ENCODE measurements at regions not wholly inside any gene's neighbourhood (a gene's known extent, or its start where the extent isn't known, plus 50 kb on each side); places are given as distances from the start of the nearest gene placed in this dataset.
"Not testable (repeated sequence)": the region's sequence is repeated elsewhere in the genome, so short reads cannot be mapped to it uniquely, and the experiment has no call there.

- H3K9me3 Mint-ChIP-seq, H3K27ac Mint-ChIP-seq: not testable (repeated sequence)
These were observed 89.4 kb downstream of the DDX11 start for GRCh38 chr12:31162896-31163560.

GRCh38 chr12:31174293-31174692 lies 100.6 kb downstream of the DDX11 start:
- not testable (repeated sequence) for H3K27ac Mint-ChIP-seq; H3K4me3 Mint-ChIP-seq; H3K27me3 Mint-ChIP-seq (ENCODE audit: low read depth); H3K36me3 Mint-ChIP-seq; DNase-seq (ENCODE audit: low spot score in 2 of 2, unreplicated experiment in 2 of 2); H3K9me3 Mint-ChIP-seq; H3K4me1 Mint-ChIP-seq

More at GRCh38 chr12:31162896-31163560, 89.4 kb downstream of the DDX11 start:
- DNase-seq (ENCODE audit: low spot score in 2 of 2, unreplicated experiment in 2 of 2); H3K27me3 Mint-ChIP-seq (ENCODE audit: low read depth); H3K4me1 Mint-ChIP-seq; H3K36me3 Mint-ChIP-seq; H3K4me3 Mint-ChIP-seq: not testable (repeated sequence)

GRCh38 chr12:31177514-31177913 lies 103.9 kb downstream of the DDX11 start:
- H3K36me3 Mint-ChIP-seq; DNase-seq (ENCODE audit: low spot score in 2 of 2, unreplicated experiment in 2 of 2); H3K27me3 Mint-ChIP-seq (ENCODE audit: low read depth); H3K27ac Mint-ChIP-seq; H3K4me1 Mint-ChIP-seq; H3K4me3 Mint-ChIP-seq; H3K9me3 Mint-ChIP-seq: not testable (repeated sequence)

- not testable (repeated sequence) for H3K9me3 Mint-ChIP-seq, H3K27ac Mint-ChIP-seq
These were observed 105.2 kb downstream of the DDX11 start for GRCh38 chr12:31178875-31179274.

GRCh38 chr12:31179627-31180237 lies 106.1 kb downstream of the DDX11 start:
- H3K27ac Mint-ChIP-seq; H3K4me1 Mint-ChIP-seq; DNase-seq (ENCODE audit: low spot score in 2 of 2, unreplicated experiment in 2 of 2); H3K36me3 Mint-ChIP-seq; H3K4me3 Mint-ChIP-seq; H3K27me3 Mint-ChIP-seq (ENCODE audit: low read depth); H3K9me3 Mint-ChIP-seq: not testable (repeated sequence)

More at GRCh38 chr12:31178875-31179274, 105.2 kb downstream of the DDX11 start:
- not testable (repeated sequence) for H3K27me3 Mint-ChIP-seq (ENCODE audit: low read depth); H3K36me3 Mint-ChIP-seq; H3K4me1 Mint-ChIP-seq; H3K4me3 Mint-ChIP-seq; DNase-seq (ENCODE audit: low spot score in 2 of 2, unreplicated experiment in 2 of 2)

- not testable (repeated sequence) for H3K9me3 Mint-ChIP-seq; H3K27ac Mint-ChIP-seq; H3K4me3 Mint-ChIP-seq; H3K4me1 Mint-ChIP-seq; H3K27me3 Mint-ChIP-seq (ENCODE audit: low read depth); H3K36me3 Mint-ChIP-seq; DNase-seq (ENCODE audit: low spot score in 2 of 2, unreplicated experiment in 2 of 2)
These were observed 108.9 kb downstream of the DDX11 start for GRCh38 chr12:31182571-31182970.

DNA sequence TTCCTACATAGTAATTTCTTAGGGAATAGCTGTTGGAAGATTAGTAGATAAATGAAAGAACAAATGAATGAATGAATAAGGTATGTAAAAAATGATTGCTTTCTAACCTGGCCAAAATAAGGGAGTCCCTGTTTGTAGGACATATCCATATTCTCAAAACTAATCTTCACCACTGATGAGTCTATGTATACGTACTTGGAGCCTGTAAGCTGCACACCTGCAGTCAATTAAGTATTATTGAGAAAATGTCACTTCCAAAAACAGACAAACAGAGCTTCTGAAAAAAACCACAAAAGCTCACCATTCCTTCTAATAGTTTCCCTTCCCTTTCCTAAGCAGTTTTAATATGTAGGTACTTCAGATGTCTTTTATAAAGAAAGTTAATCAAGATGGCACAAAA lies 109.4 kb downstream of the DDX11 start:
- not testable (repeated sequence) for H3K4me3 Mint-ChIP-seq; DNase-seq (ENCODE audit: low spot score in 2 of 2, unreplicated experiment in 2 of 2); H3K27me3 Mint-ChIP-seq (ENCODE audit: low read depth); H3K27ac Mint-ChIP-seq; H3K4me1 Mint-ChIP-seq; H3K36me3 Mint-ChIP-seq; H3K9me3 Mint-ChIP-seq

GRCh38 chr12:31183899-31184298 lies 110.2 kb downstream of the DDX11 start:
- not testable (repeated sequence) for H3K9me3 Mint-ChIP-seq; H3K27me3 Mint-ChIP-seq (ENCODE audit: low read depth); H3K36me3 Mint-ChIP-seq; H3K4me1 Mint-ChIP-seq; H3K4me3 Mint-ChIP-seq; DNase-seq (ENCODE audit: low spot score in 2 of 2, unreplicated experiment in 2 of 2); H3K27ac Mint-ChIP-seq

- H3K9me3 Mint-ChIP-seq; H3K36me3 Mint-ChIP-seq; DNase-seq (ENCODE audit: low spot score in 2 of 2, unreplicated experiment in 2 of 2); H3K27ac Mint-ChIP-seq; H3K4me1 Mint-ChIP-seq; H3K27me3 Mint-ChIP-seq (ENCODE audit: low read depth); H3K4me3 Mint-ChIP-seq: not testable (repeated sequence)
These were observed 111.0 kb downstream of the DDX11 start for GRCh38 chr12:31184667-31185066.

- not testable (repeated sequence) for H3K36me3 Mint-ChIP-seq; H3K27me3 Mint-ChIP-seq (ENCODE audit: low read depth); H3K4me3 Mint-ChIP-seq; DNase-seq (ENCODE audit: low spot score in 2 of 2, unreplicated experiment in 2 of 2); H3K27ac Mint-ChIP-seq; H3K9me3 Mint-ChIP-seq; H3K4me1 Mint-ChIP-seq
These were observed 119.0 kb downstream of the DDX11 start for GRCh38 chr12:31192689-31193088.

- not testable (repeated sequence) for H3K9me3 Mint-ChIP-seq; H3K27me3 Mint-ChIP-seq (ENCODE audit: low read depth); H3K27ac Mint-ChIP-seq; DNase-seq (ENCODE audit: low spot score in 2 of 2, unreplicated experiment in 2 of 2); H3K4me1 Mint-ChIP-seq; H3K36me3 Mint-ChIP-seq; H3K4me3 Mint-ChIP-seq
These were observed 122.0 kb downstream of the DDX11 start for GRCh38 chr12:31195620-31196019.

- DNase-seq (ENCODE audit: low spot score in 2 of 2, unreplicated experiment in 2 of 2); H3K27ac Mint-ChIP-seq; H3K4me3 Mint-ChIP-seq; H3K9me3 Mint-ChIP-seq; H3K36me3 Mint-ChIP-seq; H3K4me1 Mint-ChIP-seq; H3K27me3 Mint-ChIP-seq (ENCODE audit: low read depth): not testable (repeated sequence)
These were observed 125.8 kb downstream of the DDX11 start for GRCh38 chr12:31199476-31199875.

Data from mesothelial cell of epicardium (in vitro differentiated cells).